Dermis microvascular lymphatic vessel endothelial cell (primary cell): ENCODE measurements at regions not wholly inside any gene's neighbourhood (a gene's known extent, or its start where the extent isn't known, plus 50 kb on each side); places are given as distances from the start of the nearest gene placed in this dataset.

Source experiments
- DNase-seq, 2 donors: peaks; one replicate each; pipeline versions ENCODE4 v3.0.0 to v3.0.0-alpha.2; 2010; ENCODE audit warnings: low read depth in 2 of 2

- no peak for DNase-seq
Measured at GRCh38 chr3:74564560-74564959, 49.9 kb downstream of the CNTN3 start.

- DNase-seq: no peak
Measured at GRCh38 chr3:74562558-74563269, 51.7 kb downstream of the CNTN3 start.

GRCh38 chr3:74561881-74562280 is 52.6 kb downstream of the CNTN3 start:
- no peak for DNase-seq

GRCh38 chr3:74559261-74559660 is 55.2 kb downstream of the CNTN3 start:
- no peak for DNase-seq

GRCh38 chr3:74550686-74551085 is 63.8 kb downstream of the CNTN3 start:
- DNase-seq: no peak

- DNase-seq: no peak
Measured at GRCh38 chr3:74546426-74546825, 68.0 kb downstream of the CNTN3 start.

GRCh38 chr3:74542441-74542840 is 72.0 kb downstream of the CNTN3 start:
- no peak for DNase-seq

- no peak for DNase-seq
Measured at GRCh38 chr3:74539876-74540275, 74.6 kb downstream of the CNTN3 start.

- no peak for DNase-seq
Measured at GRCh38 chr3:74538669-74539068, 75.8 kb downstream of the CNTN3 start.

GRCh38 chr3:74537857-74538256 is 76.6 kb downstream of the CNTN3 start:
- no peak for DNase-seq

- no peak for DNase-seq
Measured at GRCh38 chr3:74537164-74537563, 77.3 kb downstream of the CNTN3 start.

- no peak for DNase-seq
Measured at GRCh38 chr3:74535281-74535680, 79.2 kb downstream of the CNTN3 start.

- DNase-seq: no peak
Measured at GRCh38 chr3:74534611-74535010, 79.8 kb downstream of the CNTN3 start.

- no peak for DNase-seq
Measured at GRCh38 chr3:74532446-74532845, 82.0 kb downstream of the CNTN3 start.

GRCh38 chr3:74531491-74531890 is 83.0 kb downstream of the CNTN3 start:
- no peak for DNase-seq

GRCh38 chr3:74529145-74529544 is 85.3 kb downstream of the CNTN3 start:
- no peak for DNase-seq

- DNase-seq: no peak
Measured at GRCh38 chr3:74527566-74527965, 86.9 kb downstream of the CNTN3 start.

- no peak for DNase-seq
Measured at GRCh38 chr3:74523811-74524210, 90.6 kb downstream of the CNTN3 start.

GRCh38 chr3:74520895-74521294 is 93.6 kb downstream of the CNTN3 start:
- no peak for DNase-seq

GRCh38 chr3:74518610-74519009 is 95.8 kb downstream of the CNTN3 start:
- no peak for DNase-seq

- no peak for DNase-seq
Measured at GRCh38 chr3:74516019-74516418, 98.4 kb downstream of the CNTN3 start.

- DNase-seq: no peak
Measured at GRCh38 chr3:74515451-74515850, 99.0 kb downstream of the CNTN3 start.

- DNase-seq: no peak
Measured at GRCh38 chr3:74511078-74511477, 103.4 kb downstream of the CNTN3 start.

- DNase-seq: no peak
Measured at GRCh38 chr3:74510261-74510818, 104.1 kb downstream of the CNTN3 start.
